Activated CD8-positive, alpha-beta T cell treated with anti-CD3 and anti-CD28 coated beads for 36 hours (primary cell): ENCODE measurements at regions not wholly inside any gene's neighbourhood (a gene's known extent, or its start where the extent isn't known, plus 50 kb on each side); places are given as distances from the start of the nearest gene placed in this dataset.

Experiments used
- ATAC-seq: fragments of 200-7000 bp; cut with Tn5 transposase; one replicate; pipeline ENCODE4 v1.10.0; 2021; ENCODE audit warnings: mild to moderate bottlenecking, moderate library complexity
- CTCF ChIA-PET: fragments of 350-600 bp; sonication (Branson Sonifier 250); formaldehyde crosslinking; loops from one replicate; lab custom pipeline; 2021; ENCODE audit warnings: antibody characterized with exemption; lab: Charles Lee
- POLR2A ChIA-PET: fragments of 350-600 bp; sonication (Branson Sonifier 250); formaldehyde crosslinking; loops from one replicate; lab custom pipeline; 2021; ENCODE audit warnings: antibody characterized with exemption; lab: Charles Lee
- DNase-seq: peaks from one replicate; pipeline ENCODE4 v3.0.0-alpha.2; 2020
- H3K27ac Mint-ChIP-seq: one replicate; pipeline ENCODE4 v1.8.0; 2021; ENCODE audit warnings: mild to moderate bottlenecking, mixed read lengths
- H3K27me3 Mint-ChIP-seq: one replicate; pipeline ENCODE4 v1.8.0; 2021; ENCODE audit warnings: mixed read lengths
- H3K36me3 Mint-ChIP-seq: one replicate; pipeline ENCODE4 v1.8.0; 2021; ENCODE audit warnings: low read depth, mixed read lengths
- H3K4me1 Mint-ChIP-seq: one replicate; pipeline ENCODE4 v1.8.0; 2021; ENCODE audit warnings: low read depth, mixed read lengths
- H3K4me3 Mint-ChIP-seq: one replicate; pipeline ENCODE4 v1.8.0; 2021; ENCODE audit warnings: mild to moderate bottlenecking, moderate library complexity, mixed read lengths
- H3K9me3 Mint-ChIP-seq: one replicate; pipeline ENCODE4 v1.8.0; 2021; ENCODE audit warnings: mixed read lengths
- CTCF ChIP-seq: fragments of 200-600 bp; IDR thresholded peaks from one replicate; pipeline ENCODE4 v1.8.0; 2022; ENCODE audit warnings: antibody characterized with exemption, mild to moderate bottlenecking
- intact Hi-C: fragments of 100-400 bp; cut with micrococcal nuclease; formaldehyde crosslinking; loops from one replicate; pipeline ENCODE4 v1.10.0; 2022

GRCh38 chr7:131100357-131101054 is 227.2 kb upstream of the MKLN1 start:
- TF ChIP-seq CTCF = no peak
- H3K27ac Mint-ChIP-seq = peak overlapping the region; percentile 88
- H3K9me3 Mint-ChIP-seq = peaks cover 1% of the 10 kb centered on the region
- peak overlapping the region; percentile 57 for H3K4me3 Mint-ChIP-seq
- intact Hi-C loops = loop anchor here (5.0 to 10.0 kb wide), 2 partner anchors 33 to 224 kb away; partner anchors contain the start of gene MKLN1
- ChIA-PET CTCF (no interaction called here), POLR2A (interaction anchor here (3.0 kb wide), 1 partner anchor 9 kb away, joined by 9 read pairs; no protein-coding TSS in a partner anchor)
- ATAC-seq (peak; percentile 44), DNase-seq (peak; percentile 37)
- no peaks in the 10 kb centered on the region for H3K27me3 Mint-ChIP-seq
- peaks cover 84% of the 10 kb centered on the region for H3K4me1 Mint-ChIP-seq
- H3K36me3 Mint-ChIP-seq = peaks cover 53% of the 10 kb centered on the region

DNA sequence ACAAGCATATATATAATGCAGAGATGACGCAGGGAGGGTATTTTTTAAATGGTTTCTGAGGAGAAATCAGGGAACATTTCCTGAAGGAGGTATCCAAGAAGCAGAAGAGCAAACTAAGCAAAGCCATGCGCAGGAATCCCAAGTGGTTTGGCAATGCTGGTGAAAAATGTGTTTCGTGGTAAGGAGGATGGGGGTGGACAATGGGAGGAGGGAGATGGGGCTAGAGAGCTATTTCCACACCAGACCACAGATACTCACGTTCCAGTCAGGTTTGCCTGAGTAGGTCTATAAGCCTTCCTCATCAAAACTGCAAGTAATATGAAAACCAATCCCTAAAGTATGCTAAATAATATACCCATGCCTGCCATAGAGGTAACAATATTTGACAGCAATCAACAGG is 223.7 kb upstream of the MKLN1 start:
- no peak for DNase-seq

GRCh38 chr7:131104596-131105293 is 222.9 kb upstream of the MKLN1 start:
- CTCF ChIA-PET = interaction anchor here (0.9 to 6.8 kb wide), 7 partner anchors 9 to 65 kb away, joined by 3 to 36 read pairs (median 5); no protein-coding TSS in a partner anchor
- Mint-ChIP-seq H3K27me3 (no peaks in the 10 kb centered on the region), H3K36me3 (peaks cover 45% of the 10 kb centered on the region), H3K4me3 (peak overlapping the region; percentile 85), H3K4me1 (peaks cover 67% of the 10 kb centered on the region), H3K27ac (peak overlapping the region; percentile 91), H3K9me3 (peaks cover 1% of the 10 kb centered on the region)
- ATAC-seq (no peak), DNase-seq (peak; percentile 50)
- TF ChIP-seq CTCF = no peak
- POLR2A ChIA-PET = interaction anchor here (0.8 to 6.2 kb wide), 10 partner anchors 8 to 153 kb away, joined by 3 to 50 read pairs (median 4); no protein-coding TSS in a partner anchor
- intact Hi-C loops = loop anchor here (5.0 to 10.0 kb wide), 5 partner anchors 37 to 220 kb away; partner anchors contain the start of gene MKLN1

More for the DNA sequence above, 223.7 kb upstream of the MKLN1 start:
- no peak for TF ChIP-seq CTCF
- ChIA-PET POLR2A (interaction anchor here (0.6 to 6.2 kb wide), 4 partner anchors 17 to 166 kb away, joined by 3 to 50 read pairs (median 4); no protein-coding TSS in a partner anchor), CTCF (interaction anchor here (0.5 to 2.1 kb wide), 6 partner anchors 9 to 199 kb away, joined by 3 to 7 read pairs (median 4); no protein-coding TSS in a partner anchor)
- intact Hi-C loops = loop anchor here (5.0 to 10.0 kb wide), 2 partner anchors 37 to 221 kb away; partner anchors contain the start of gene MKLN1
- Mint-ChIP-seq H3K4me1 (peaks cover 66% of the 10 kb centered on the region), H3K36me3 (peaks cover 48% of the 10 kb centered on the region), H3K9me3 (peaks cover 1% of the 10 kb centered on the region), H3K27ac (peak overlapping the region; percentile 91), H3K4me3 (peak overlapping the region; percentile 85), H3K27me3 (no peaks in the 10 kb centered on the region)
- ATAC-seq = no peak

DNA sequence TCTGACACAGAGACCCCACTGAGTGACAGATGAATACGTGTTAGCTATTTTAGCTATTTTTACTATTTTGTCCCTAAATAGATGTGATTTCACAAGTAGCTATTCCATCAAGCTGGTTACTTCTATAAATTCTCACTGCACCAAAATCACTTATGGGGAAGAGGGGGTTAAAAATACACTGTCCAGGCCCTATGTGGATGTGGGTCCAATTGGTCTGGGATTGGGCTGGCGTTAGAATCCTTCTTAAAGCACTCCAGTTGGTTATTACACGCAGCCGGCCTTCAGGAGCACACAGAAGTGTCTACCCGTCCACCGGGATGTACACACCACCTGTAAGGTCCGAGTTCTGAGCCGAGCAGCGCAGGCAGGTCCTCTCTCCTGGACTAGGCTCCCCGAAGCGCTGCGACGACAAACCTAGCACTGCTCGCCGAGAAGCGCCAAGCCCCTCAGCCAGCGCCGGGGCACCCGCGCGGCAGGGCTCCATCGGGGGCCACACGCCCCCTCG is 222.3 kb upstream of the MKLN1 start:
- POLR2A ChIA-PET = interaction anchor here (0.8 to 6.2 kb wide), 18 partner anchors 9 to 222 kb away, joined by 3 to 50 read pairs (median 5); partner anchors contain the start of gene MKLN1
- Mint-ChIP-seq H3K4me3 (peak overlapping the region; percentile 85), H3K9me3 (peaks cover 1% of the 10 kb centered on the region), H3K27ac (peak overlapping the region; percentile 91), H3K36me3 (peaks cover 44% of the 10 kb centered on the region), H3K27me3 (no peaks in the 10 kb centered on the region), H3K4me1 (peaks cover 65% of the 10 kb centered on the region)
- no peak for TF ChIP-seq CTCF
- intact Hi-C loops = loop anchor here (5.0 to 10.0 kb wide), 4 partner anchors 82 to 219 kb away; partner anchors contain the start of gene MKLN1
- ATAC-seq = peak; percentile 1
- no peak for DNase-seq
- CTCF ChIA-PET = interaction anchor here (1.3 to 6.8 kb wide), 6 partner anchors 10 to 65 kb away, joined by 3 to 36 read pairs (median 6); no protein-coding TSS in a partner anchor
